Peyer's patch (tissue), 4 donors: ENCODE measurements at regions not wholly inside any gene's neighbourhood (a gene's known extent, or its start where the extent isn't known, plus 50 kb on each side); places are given as distances from the start of the nearest gene placed in this dataset.

Experiments used
- CTCF ChIP-seq, 6 experiments: fragments of 450-650 bp in 4 of 6; fragments of 200-600 bp in 2 of 6; sonication (generic) in 1 of 6; IDR thresholded peaks; one replicate each; pipeline ENCODE4 v1.5.1; 2017 to 2019; ENCODE audit warnings: antibody characterized with exemption in 6 of 6, mild to moderate bottlenecking in 3 of 6, moderate library complexity in 1 of 6
- POLR2A ChIP-seq, 2 donors: fragments of 450-650 bp; IDR thresholded peaks; one replicate each; pipeline ENCODE4 v1.5.1; 2017; ENCODE audit warnings: antibody characterized with exemption in 2 of 2, mild to moderate bottlenecking in 2 of 2, moderate library complexity in 2 of 2

- TF ChIP-seq CTCF (IDR thresholded peaks at IDR 0.05) (no peak), POLR2A (IDR thresholded peaks at IDR 0.05) (no peak)
Observed at GRCh38 chr20:60899320-60899719, 352.7 kb upstream of the CDH4 start.
